Lung (tissue), 11 donors: ENCODE measurements at regions not wholly inside any gene's neighbourhood (a gene's known extent, or its start where the extent isn't known, plus 50 kb on each side); places are given as distances from the start of the nearest gene placed in this dataset.

ENCODE experiments used
- ATAC-seq: fragments of 200-7000 bp; cut with Tn5 transposase; one replicate; pipeline ENCODE4 v1.9.1; 2020; ENCODE audit warnings: moderate number of reproducible peaks; ENCODE audit not compliant: insufficient read depth, low FRiP score
- DNase-seq, 3 donors: peaks; one replicate each; pipeline ENCODE4 v3.0.0-alpha.2; 2013 to 2017
- H3K27ac ChIP-seq, 2 donors: one replicate each; pipeline ENCODE4 v1.5.1; 2013; ENCODE audit warnings: mild to moderate bottlenecking in 2 of 2, moderate library complexity in 2 of 2, control low read depth in 1 of 2, inconsistent platforms in 1 of 2, low read depth in 1 of 2, low read length in 1 of 2
- H3K27me3 ChIP-seq, 3 donors: one replicate each; pipeline ENCODE4 v1.5.1; 2013; ENCODE audit warnings: low read length in 2 of 3; ENCODE audit not compliant: control insufficient read depth in 3 of 3, insufficient read depth in 3 of 3
- H3K36me3 ChIP-seq, 4 donors: one replicate each; pipeline ENCODE4 v1.5.1; 2013; ENCODE audit warnings: low read length in 4 of 4, mild to moderate bottlenecking in 1 of 4, moderate library complexity in 1 of 4; ENCODE audit not compliant: control insufficient read depth in 4 of 4, insufficient read depth in 4 of 4
- H3K4me1 ChIP-seq, 5 donors: one replicate each; pipeline ENCODE4 v1.5.1; 2013; ENCODE audit warnings: low read length in 5 of 5, mild to moderate bottlenecking in 2 of 5, moderate library complexity in 1 of 5; ENCODE audit not compliant: control insufficient read depth in 5 of 5, insufficient read depth in 5 of 5
- H3K4me3 ChIP-seq: one replicate; pipeline ENCODE4 v1.5.1; 2013; ENCODE audit warnings: mild to moderate bottlenecking, control low read depth, moderate library complexity
- H3K9ac ChIP-seq, 2 donors: one replicate each; pipeline ENCODE4 v1.5.1; 2013; ENCODE audit warnings: low read length in 2 of 2, control low read depth in 1 of 2; ENCODE audit not compliant: insufficient read depth in 1 of 2
- H3K9me3 ChIP-seq, 4 donors: one replicate each; pipeline ENCODE4 v1.5.1; 2013; ENCODE audit warnings: low read length in 3 of 4, mild to moderate bottlenecking in 1 of 4, moderate library complexity in 1 of 4; ENCODE audit not compliant: control insufficient read depth in 4 of 4, insufficient read depth in 3 of 4
- WGBS, 2 donors: extraction: QIAGEN DNeasy Blood & Tissue Kit; methylation state at CpG; one replicate each; pipeline ENCODE4 v1.1.7; 2013; 5-methylcytosine and 5-hydroxymethylcytosine counted together
- TF ChIP-seq, protein P1 (sequence below): IDR thresholded peaks from 2 replicates; pipeline ENCODE4 v1.5.1; 2012; ENCODE audit warnings: mild to moderate bottlenecking; ENCODE audit errors: control extremely low read depth, extremely low read depth
- donor health status: control.
- donor health status: control.
- donor health status: Bipolar disorder and iron deficiency.
- donor health status: healthy.
- donor health status: DM: yes; HTN: yes; CAD: no.

DNA sequence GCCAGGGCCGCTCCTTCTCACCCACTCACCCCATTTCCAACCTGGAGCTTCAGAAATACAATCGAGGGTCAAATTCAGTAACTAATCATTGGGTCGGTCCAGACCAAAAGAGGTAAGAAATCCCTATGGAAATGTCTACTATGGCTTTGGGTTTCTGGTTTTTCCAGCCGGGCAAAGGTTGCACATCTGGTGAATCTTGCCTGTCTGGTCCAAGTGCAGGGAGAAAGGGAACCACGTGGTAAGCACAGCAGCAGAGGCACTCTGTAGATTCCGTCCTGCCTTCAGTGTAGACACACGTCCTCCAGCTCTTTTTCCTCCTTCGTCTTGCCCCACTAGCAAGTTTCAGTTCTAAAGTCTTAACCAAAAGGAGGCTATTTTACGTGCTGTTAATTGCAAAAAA, 218.0 kb upstream of the JADE1 start:
- H3K36me3 ChIP-seq, result no peaks in the 10 kb centered on the region
- no peak for ATAC-seq
- TF ChIP-seq, protein P1, sequence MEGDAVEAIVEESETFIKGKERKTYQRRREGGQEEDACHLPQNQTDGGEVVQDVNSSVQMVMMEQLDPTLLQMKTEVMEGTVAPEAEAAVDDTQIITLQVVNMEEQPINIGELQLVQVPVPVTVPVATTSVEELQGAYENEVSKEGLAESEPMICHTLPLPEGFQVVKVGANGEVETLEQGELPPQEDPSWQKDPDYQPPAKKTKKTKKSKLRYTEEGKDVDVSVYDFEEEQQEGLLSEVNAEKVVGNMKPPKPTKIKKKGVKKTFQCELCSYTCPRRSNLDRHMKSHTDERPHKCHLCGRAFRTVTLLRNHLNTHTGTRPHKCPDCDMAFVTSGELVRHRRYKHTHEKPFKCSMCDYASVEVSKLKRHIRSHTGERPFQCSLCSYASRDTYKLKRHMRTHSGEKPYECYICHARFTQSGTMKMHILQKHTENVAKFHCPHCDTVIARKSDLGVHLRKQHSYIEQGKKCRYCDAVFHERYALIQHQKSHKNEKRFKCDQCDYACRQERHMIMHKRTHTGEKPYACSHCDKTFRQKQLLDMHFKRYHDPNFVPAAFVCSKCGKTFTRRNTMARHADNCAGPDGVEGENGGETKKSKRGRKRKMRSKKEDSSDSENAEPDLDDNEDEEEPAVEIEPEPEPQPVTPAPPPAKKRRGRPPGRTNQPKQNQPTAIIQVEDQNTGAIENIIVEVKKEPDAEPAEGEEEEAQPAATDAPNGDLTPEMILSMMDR, result no peak
- H3K9ac ChIP-seq, result no peak overlapping the region
- H3K27ac ChIP-seq, result no peak overlapping the region
- no peak for DNase-seq
- H3K9me3 ChIP-seq, result peaks cover 0 to 2% (median 0%) of the 10 kb centered on the region in 4 donors
- peaks cover 0 to 2% (median 0%) of the 10 kb centered on the region in 5 donors for H3K4me1 ChIP-seq
- H3K4me3 ChIP-seq, result no peak overlapping the region
- H3K27me3 ChIP-seq, result no peaks in the 10 kb centered on the region
- WGBS, 2 donors, result 87 to 91% methylated on average over 9 of the region's 9 CpGs

DNA sequence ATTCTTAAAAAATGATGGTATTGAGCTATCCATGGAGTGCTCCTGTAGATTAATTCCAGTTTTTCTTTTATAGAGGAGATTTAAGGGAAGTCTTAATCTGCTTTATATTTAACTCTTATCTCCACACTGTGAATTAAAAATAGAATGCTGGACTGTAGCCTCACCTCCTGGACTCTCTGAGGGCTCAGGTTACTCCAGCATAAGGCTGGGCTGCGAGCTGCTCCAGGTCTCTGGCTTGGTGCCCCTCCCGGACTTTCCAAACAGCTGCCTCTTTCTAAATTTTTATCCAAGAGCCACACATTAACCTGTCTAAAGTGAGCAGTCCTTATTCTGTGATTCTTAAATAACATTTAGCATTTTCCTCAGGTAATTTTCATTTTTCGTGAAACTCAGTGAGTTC, 218.7 kb upstream of the JADE1 start:
- Histone ChIP-seq H3K27me3 (no peaks in the 10 kb centered on the region), H3K4me1 (no peaks in the 10 kb centered on the region), H3K9me3 (peaks cover 0 to 2% (median 0%) of the 10 kb centered on the region in 4 donors), H3K4me3 (no peak overlapping the region), H3K27ac (no peak overlapping the region), H3K9ac (no peak overlapping the region), H3K36me3 (no peaks in the 10 kb centered on the region)
- 74 to 85% methylated on average over 3 of the region's 3 CpGs for WGBS, 2 donors
- no peak for ATAC-seq
- TF ChIP-seq, protein P1, result no peak
- DNase-seq, result no peak

DNA sequence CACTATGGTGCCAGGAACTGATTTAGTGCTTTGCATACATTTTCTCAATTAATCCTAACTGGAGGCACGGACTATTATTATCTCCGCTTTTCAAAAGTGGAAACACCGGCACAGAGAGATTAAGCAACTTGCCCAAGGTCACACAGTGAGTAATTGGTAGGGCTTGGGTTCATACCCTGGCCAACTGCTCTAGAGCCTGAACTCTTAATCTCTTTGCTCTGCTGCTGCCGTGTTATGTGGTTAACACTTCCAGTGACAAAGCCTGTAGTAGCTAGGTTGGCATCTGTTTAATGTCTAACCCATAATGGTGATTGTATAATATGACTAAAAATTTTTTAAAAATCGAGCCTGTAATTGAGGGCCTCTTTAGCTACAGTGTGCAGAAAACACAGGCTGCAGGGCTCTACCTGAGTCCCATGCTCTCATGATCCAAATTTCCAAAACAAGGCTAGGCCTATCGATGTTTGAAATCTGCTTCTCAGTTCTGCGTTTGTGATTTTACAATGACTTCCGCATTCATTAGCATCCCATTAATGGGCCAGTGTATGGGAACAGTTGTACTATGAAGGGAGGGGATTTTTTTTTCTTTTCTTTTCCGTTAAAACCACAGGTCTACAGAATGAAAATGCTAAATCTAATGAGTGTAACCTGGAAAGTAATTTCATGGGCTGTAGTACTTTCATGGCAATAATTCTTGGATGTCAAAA, 219.3 kb upstream of the JADE1 start:
- no peaks in the 10 kb centered on the region for H3K4me1 ChIP-seq
- H3K9me3 ChIP-seq, result peaks cover 0 to 2% (median 0%) of the 10 kb centered on the region in 4 donors
- ATAC-seq (no peak), DNase-seq (no peak)
- no peak overlapping the region for H3K4me3 ChIP-seq
- no peak overlapping the region for H3K9ac ChIP-seq
- TF ChIP-seq, protein P1, result no peak
- WGBS, 2 donors, result 91 to 95% methylated on average over 9 of the region's 9 CpGs
- peak overlapping the region in 1 of 2 donors; percentile 14 for H3K27ac ChIP-seq
- no peaks in the 10 kb centered on the region for H3K27me3 ChIP-seq
- no peaks in the 10 kb centered on the region for H3K36me3 ChIP-seq

DNA sequence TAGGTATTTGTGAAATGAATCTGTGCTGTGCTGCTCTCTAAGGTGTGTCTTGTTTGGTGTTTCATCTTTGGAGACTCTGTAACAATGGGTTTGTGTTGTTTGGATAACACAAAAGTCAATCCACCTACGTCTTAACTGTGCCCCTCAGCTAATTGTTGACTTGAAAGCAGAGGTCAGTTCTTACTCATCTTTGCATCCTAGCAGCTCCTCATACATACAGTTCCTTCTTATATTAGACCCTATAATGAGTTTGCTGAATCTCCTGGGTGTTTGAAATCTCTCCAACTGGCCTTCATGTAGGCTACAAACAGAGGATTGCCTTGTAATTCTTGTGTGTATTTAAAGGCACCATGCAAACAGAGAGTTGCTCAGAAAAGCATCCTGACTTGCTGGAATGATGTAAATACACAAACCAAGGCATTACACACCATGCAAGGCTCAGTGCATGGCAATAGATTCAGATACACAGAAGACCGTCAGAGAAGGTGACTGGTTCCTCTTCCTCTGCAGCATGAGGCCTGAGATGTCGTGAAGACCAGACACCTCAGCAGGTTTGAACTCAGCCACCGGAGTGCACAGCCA, 220.0 kb upstream of the JADE1 start:
- WGBS, 2 donors, result 75 to 97% methylated on average over 4 of the region's 4 CpGs
- Histone ChIP-seq H3K4me1 (no peaks in the 10 kb centered on the region), H3K27me3 (no peaks in the 10 kb centered on the region), H3K4me3 (no peak overlapping the region), H3K27ac (no peak overlapping the region), H3K9me3 (peaks cover 0 to 2% (median 0%) of the 10 kb centered on the region in 4 donors), H3K36me3 (no peaks in the 10 kb centered on the region), H3K9ac (no peak overlapping the region)
- ATAC-seq (no peak), DNase-seq (no peak)
- TF ChIP-seq, protein P1, result no peak
